DND-41 (cell line): ENCODE measurements at regions not wholly inside any gene's neighbourhood (a gene's known extent, or its start where the extent isn't known, plus 50 kb on each side); places are given as distances from the start of the nearest gene placed in this dataset.

ENCODE experiments used
- EZH2 ChIP-seq: IDR thresholded peaks from 3 replicates; pipeline ENCODE4 v1.6.1; 2012; ENCODE audit warnings: borderline replicate concordance, low read depth, mild to moderate bottlenecking, moderate library complexity, low read length, inconsistent platforms; ENCODE audit not compliant: severe bottlenecking
- TF ChIP-seq, protein P1 (sequence below): IDR thresholded peaks from 2 replicates; pipeline ENCODE4 v1.5.1; 2012; ENCODE audit warnings: borderline replicate concordance, low read length, moderate library complexity, mild to moderate bottlenecking; ENCODE audit not compliant: poor library complexity, severe bottlenecking; ENCODE audit errors: extremely low read depth

GRCh38 chr2:42925742-42926433 is 133.5 kb upstream of the HAAO start:
- TF ChIP-seq, protein P1, sequence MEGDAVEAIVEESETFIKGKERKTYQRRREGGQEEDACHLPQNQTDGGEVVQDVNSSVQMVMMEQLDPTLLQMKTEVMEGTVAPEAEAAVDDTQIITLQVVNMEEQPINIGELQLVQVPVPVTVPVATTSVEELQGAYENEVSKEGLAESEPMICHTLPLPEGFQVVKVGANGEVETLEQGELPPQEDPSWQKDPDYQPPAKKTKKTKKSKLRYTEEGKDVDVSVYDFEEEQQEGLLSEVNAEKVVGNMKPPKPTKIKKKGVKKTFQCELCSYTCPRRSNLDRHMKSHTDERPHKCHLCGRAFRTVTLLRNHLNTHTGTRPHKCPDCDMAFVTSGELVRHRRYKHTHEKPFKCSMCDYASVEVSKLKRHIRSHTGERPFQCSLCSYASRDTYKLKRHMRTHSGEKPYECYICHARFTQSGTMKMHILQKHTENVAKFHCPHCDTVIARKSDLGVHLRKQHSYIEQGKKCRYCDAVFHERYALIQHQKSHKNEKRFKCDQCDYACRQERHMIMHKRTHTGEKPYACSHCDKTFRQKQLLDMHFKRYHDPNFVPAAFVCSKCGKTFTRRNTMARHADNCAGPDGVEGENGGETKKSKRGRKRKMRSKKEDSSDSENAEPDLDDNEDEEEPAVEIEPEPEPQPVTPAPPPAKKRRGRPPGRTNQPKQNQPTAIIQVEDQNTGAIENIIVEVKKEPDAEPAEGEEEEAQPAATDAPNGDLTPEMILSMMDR: no peak
- no peak for TF ChIP-seq EZH2
